ENCODE measurements at regions not wholly inside any gene's neighbourhood (a gene's known extent, or its start where the extent isn't known, plus 50 kb on each side); places are given as distances from the start of the nearest gene placed in this dataset.

GRCh38 chr10:130799532-130799931, 512.0 kb downstream of the TCERG1L start:
- DNase-seq (ENCODE audit: low read depth in 1 of 2, low spot score in 1 of 2) = peak in 1 of 2 experiments; percentile 42
- Histone ChIP-seq H3K4me3 (replicated peaks; ENCODE audit: insufficient read depth, low read length) (no peak overlapping the region), H3K27ac (replicated peaks) (no peak overlapping the region), H3K27me3 (ENCODE audit: insufficient read depth, poor library complexity, severe bottlenecking) (no peaks in the 10 kb centered on the region)
- no peak for TF ChIP-seq POLR2AphosphoS5 (IDR thresholded peaks at IDR 0.05; ENCODE audit: low read depth)
- TF ChIP-seq GABPA (IDR thresholded peaks at IDR 0.05; ENCODE audit: low read depth) = no peak
- no peak for TF ChIP-seq CTCF (IDR thresholded peaks at IDR 0.05; ENCODE audit: insufficient read depth, low read length)
- TF ChIP-seq SPI1 (IDR thresholded peaks at IDR 0.05; ENCODE audit: borderline replicate concordance, low read depth) = no peak
- no peak for TF ChIP-seq REST (IDR thresholded peaks at IDR 0.05; ENCODE audit: insufficient replicate concordance, low read depth)

- no peak overlapping the region for H3K27ac ChIP-seq (replicated peaks)
- H3K4me3 ChIP-seq (replicated peaks; ENCODE audit: insufficient read depth, low read length) = no peak overlapping the region
- H3K27me3 ChIP-seq (ENCODE audit: insufficient read depth, poor library complexity, severe bottlenecking) = no peaks in the 10 kb centered on the region
- TF ChIP-seq CTCF (IDR thresholded peaks at IDR 0.05; ENCODE audit: insufficient read depth, low read length) (no peak), REST (IDR thresholded peaks at IDR 0.05; ENCODE audit: insufficient replicate concordance, low read depth) (no peak), GABPA (IDR thresholded peaks at IDR 0.05; ENCODE audit: low read depth) (no peak), SPI1 (IDR thresholded peaks at IDR 0.05; ENCODE audit: borderline replicate concordance, low read depth) (no peak), POLR2AphosphoS5 (IDR thresholded peaks at IDR 0.05; ENCODE audit: low read depth) (no peak)
- no peak for DNase-seq (ENCODE audit: low read depth in 1 of 2, low spot score in 1 of 2)
These were observed 511.2 kb downstream of the TCERG1L start for GRCh38 chr10:130800281-130800680.

- Histone ChIP-seq H3K27me3 (ENCODE audit: insufficient read depth, poor library complexity, severe bottlenecking) (no peaks in the 10 kb centered on the region), H3K4me3 (replicated peaks; ENCODE audit: insufficient read depth, low read length) (no peak overlapping the region), H3K27ac (replicated peaks) (no peak overlapping the region)
- TF ChIP-seq CTCF (IDR thresholded peaks at IDR 0.05; ENCODE audit: insufficient read depth, low read length) (no peak), REST (IDR thresholded peaks at IDR 0.05; ENCODE audit: insufficient replicate concordance, low read depth) (no peak), GABPA (IDR thresholded peaks at IDR 0.05; ENCODE audit: low read depth) (no peak)
- no peak for DNase-seq (ENCODE audit: low read depth in 1 of 2, low spot score in 1 of 2)
These were observed 510.2 kb downstream of the TCERG1L start for GRCh38 chr10:130801276-130801675.
